NB4 (cell line): ENCODE measurements at regions not wholly inside any gene's neighbourhood (a gene's known extent, or its start where the extent isn't known, plus 50 kb on each side); places are given as distances from the start of the nearest gene placed in this dataset.

Experiments used
- CTCF ChIP-seq: IDR thresholded peaks from one replicate; pipeline ENCODE4 v1.5.1; 2012; ENCODE audit warnings: low read depth, low read length
- MAX ChIP-seq: IDR thresholded peaks from 2 replicates; pipeline ENCODE4 v1.6.1; 2011; ENCODE audit warnings: low read depth, low read length
- MYC ChIP-seq: IDR thresholded peaks from 2 replicates; pipeline ENCODE4 v1.6.1; 2011; ENCODE audit warnings: low read depth, low read length
- POLR2A ChIP-seq: IDR thresholded peaks from 2 replicates; pipeline ENCODE4 v1.6.1; 2011; ENCODE audit warnings: mild to moderate bottlenecking; ENCODE audit not compliant: insufficient read length; ENCODE audit errors: extremely low read depth

- TF ChIP-seq CTCF (no peak), POLR2A (no peak), MAX (no peak), MYC (no peak)
These were observed 1630.3 kb downstream of the RPA4 start for GRCh38 chrX:98514032-98514431.
